AG09319 (cell line): ENCODE measurements at regions not wholly inside any gene's neighbourhood (a gene's known extent, or its start where the extent isn't known, plus 50 kb on each side); places are given as distances from the start of the nearest gene placed in this dataset.

Experiments used
- DNase-seq: peaks from one replicate; pipeline ENCODE4 v3.0.0-alpha.2; 2010; ENCODE audit warnings: low read depth; ENCODE audit errors: extremely low read depth
- TF ChIP-seq, protein P1 (sequence below): IDR thresholded peaks from 2 replicates; pipeline ENCODE4 v1.5.1; 2011; ENCODE audit warnings: low read depth, mild to moderate bottlenecking, inconsistent platforms, low read length, moderate library complexity

DNA sequence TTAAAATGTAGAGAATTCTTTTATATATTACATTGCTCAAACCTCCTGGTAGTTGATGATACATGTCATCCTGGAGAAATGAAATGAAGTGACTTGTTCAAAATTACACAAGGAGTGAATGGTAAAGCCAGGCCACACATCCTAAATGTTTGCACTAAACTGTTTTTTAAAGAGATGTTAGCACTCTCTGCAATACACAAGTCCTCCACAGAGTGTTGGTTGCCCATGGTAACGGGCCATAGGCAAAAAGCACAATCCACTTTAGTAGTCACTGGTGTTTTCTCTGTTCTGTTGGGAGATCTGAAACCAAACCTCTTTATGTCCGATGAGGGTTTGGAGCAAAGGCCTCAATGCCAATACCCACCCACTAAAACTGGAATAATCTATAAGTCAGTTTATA is 907.4 kb downstream of the NTRK3 start:
- TF ChIP-seq, protein P1, sequence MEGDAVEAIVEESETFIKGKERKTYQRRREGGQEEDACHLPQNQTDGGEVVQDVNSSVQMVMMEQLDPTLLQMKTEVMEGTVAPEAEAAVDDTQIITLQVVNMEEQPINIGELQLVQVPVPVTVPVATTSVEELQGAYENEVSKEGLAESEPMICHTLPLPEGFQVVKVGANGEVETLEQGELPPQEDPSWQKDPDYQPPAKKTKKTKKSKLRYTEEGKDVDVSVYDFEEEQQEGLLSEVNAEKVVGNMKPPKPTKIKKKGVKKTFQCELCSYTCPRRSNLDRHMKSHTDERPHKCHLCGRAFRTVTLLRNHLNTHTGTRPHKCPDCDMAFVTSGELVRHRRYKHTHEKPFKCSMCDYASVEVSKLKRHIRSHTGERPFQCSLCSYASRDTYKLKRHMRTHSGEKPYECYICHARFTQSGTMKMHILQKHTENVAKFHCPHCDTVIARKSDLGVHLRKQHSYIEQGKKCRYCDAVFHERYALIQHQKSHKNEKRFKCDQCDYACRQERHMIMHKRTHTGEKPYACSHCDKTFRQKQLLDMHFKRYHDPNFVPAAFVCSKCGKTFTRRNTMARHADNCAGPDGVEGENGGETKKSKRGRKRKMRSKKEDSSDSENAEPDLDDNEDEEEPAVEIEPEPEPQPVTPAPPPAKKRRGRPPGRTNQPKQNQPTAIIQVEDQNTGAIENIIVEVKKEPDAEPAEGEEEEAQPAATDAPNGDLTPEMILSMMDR: no peak
- no peak for DNase-seq

DNA sequence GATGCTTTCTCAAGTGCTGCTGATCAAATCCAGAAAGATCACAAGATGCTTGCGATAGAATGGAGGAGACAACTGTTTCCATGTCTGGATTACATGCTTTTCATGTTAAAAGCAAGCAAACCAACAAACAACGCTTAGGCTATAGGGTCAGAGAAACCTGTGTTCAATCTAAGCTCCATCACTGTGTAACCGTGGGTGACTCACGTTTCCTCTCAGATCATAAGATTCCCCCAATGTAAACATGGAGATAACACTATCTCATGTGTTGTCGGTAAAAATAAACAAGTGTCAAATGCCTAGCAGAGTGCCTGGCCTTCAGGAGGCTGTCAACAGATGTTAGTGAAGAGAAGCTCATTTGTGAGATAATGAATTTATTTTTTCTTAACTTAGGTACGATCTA is 907.8 kb downstream of the NTRK3 start:
- no peak for DNase-seq
- TF ChIP-seq, protein P1: no peak

DNA sequence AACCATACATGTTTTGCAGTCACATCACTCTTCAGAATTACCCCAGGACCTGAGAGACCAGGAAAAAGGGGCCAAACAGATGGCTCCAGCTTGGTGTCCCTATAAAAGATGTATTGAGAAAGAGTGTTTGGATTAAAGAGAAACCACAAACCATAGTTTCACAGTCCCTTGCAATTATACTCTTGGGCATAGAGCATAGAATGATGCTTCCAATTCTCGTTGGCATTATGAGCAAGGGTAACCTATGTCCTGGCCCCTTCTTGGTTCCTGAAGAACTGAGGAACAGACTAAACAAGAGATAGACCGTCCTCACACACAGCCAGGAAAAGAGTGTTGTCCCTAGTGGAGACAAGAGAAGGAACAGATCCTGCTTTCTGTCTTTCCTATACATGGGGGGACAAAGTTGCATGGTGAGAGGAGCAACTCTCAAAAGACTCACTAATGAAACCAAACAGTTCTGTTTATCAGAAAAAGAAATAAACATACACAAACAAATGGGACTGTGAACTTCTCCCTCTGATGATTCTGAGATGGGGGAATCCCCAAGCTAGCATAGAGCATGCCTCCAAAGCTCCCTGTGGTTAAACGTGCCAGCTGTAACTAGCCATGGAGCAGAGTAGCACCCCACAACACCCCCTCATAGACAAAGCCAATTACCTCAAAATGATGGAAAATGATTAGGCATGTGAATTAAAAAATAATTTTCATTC is 908.6 kb downstream of the NTRK3 start:
- DNase-seq: no peak
- TF ChIP-seq, protein P1: no peak

DNA sequence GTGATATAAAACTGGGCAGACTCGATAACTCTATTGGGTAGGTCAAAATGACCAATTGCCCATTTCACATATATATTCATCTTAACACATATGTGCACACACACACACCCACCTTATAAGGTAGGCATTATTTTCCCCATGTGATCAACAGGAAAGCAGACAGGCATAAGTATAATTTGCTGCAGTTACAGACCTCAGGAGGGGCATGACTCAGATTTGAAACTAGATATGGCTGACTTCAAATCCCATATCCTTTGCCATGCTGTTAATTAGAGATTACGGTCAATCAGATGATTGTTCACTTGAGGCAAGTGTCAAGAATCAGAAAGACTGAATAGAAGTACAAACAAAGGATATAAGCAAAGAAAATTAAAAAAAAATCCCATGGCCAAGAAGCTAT is 910.6 kb downstream of the NTRK3 start:
- no peak for DNase-seq
- TF ChIP-seq, protein P1: no peak

DNA sequence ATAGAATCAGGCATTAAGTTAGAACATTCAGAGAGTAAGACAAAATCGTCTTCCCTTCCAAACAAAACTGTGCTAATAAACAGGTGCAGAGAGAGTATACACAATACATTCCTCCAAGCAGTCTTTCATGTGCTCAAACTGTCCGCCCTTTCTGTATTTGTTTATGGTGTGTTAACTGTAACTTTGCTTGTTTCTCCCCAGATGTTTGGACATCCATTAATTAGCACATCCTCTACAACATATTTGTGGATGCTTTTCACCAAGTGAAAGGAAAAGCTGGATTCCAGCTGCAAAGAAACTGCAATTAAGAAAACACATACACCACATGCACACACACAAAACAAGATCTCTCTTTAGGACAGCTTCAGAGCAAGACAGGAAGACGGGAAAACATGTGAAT is 912.6 kb downstream of the NTRK3 start:
- DNase-seq: no peak
- TF ChIP-seq, protein P1: no peak

DNA sequence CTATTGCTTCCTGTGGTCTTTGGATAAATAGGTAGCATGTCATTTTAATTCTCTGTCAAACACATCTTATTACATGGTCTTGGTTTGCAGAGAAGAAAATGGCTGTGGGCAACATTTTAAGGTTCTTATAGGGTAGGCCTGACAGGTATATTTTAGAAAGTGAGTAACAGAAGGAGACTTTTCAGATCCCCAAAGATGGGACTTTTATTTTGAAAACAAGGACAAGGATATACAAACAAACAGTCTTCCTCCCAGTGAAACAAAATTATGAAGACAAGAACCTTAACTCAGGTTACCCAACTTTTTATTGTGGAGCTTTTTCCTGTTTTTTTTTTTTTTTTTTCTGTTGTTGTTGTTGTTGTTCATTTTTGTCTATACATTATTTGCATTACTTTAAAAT is 916.2 kb downstream of the NTRK3 start:
- no peak for DNase-seq
- TF ChIP-seq, protein P1: no peak

DNA sequence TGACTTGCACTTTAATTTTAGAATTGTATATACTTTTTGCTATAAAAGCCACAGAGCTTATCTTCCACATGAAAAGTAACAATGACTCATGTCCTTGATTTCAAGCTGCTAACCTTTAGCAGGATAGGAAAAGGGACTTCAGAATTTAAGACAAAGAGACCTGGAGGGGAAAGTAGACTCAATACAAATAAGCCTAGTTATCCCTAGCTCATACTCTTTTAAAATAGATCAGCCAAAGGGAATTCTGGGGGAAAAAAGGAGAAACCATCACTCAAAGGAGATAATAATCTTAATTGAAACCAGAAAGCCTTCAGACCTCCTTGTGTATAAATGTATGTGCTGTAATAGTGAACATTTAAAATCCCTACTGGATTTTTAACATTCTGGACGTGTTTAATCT is 930.3 kb downstream of the NTRK3 start:
- no peak for DNase-seq
- TF ChIP-seq, protein P1: no peak
